Naive B cell (primary cell): ENCODE measurements at regions not wholly inside any gene's neighbourhood (a gene's known extent, or its start where the extent isn't known, plus 50 kb on each side); places are given as distances from the start of the nearest gene placed in this dataset.

ENCODE experiments used
- ATAC-seq, 2 donors: fragments of 150-1000 bp; cut with Tn5 transposase; 2 replicates each; pipeline ENCODE4 v1.10.0; 2021; ENCODE audit warnings: low read depth in 2 of 2, mild to moderate bottlenecking in 2 of 2, moderate library complexity in 2 of 2
- DNase-seq: peaks from one replicate; pipeline ENCODE4 v3.0.0; 2022
- H3K27ac Mint-ChIP-seq, 6 donors: one replicate each; pipeline ENCODE4 v1.8.0; 2020 to 2022; ENCODE audit warnings: mild to moderate bottlenecking in 6 of 6, mixed read lengths in 6 of 6, moderate library complexity in 5 of 6, inconsistent platforms in 2 of 6
- H3K27me3 Mint-ChIP-seq, 3 donors: one replicate each; pipeline ENCODE4 v1.8.0; 2021 to 2022; ENCODE audit warnings: mixed read lengths in 3 of 3, mild to moderate bottlenecking in 1 of 3
- H3K36me3 Mint-ChIP-seq, 2 donors: one replicate each; pipeline ENCODE4 v1.8.0; 2020 to 2022; ENCODE audit warnings: mixed read lengths in 2 of 2, inconsistent platforms in 1 of 2, mild to moderate bottlenecking in 1 of 2
- H3K4me1 Mint-ChIP-seq, 3 donors: one replicate each; pipeline ENCODE4 v1.8.0; 2020 to 2022; ENCODE audit warnings: mixed read lengths in 3 of 3, inconsistent platforms in 1 of 3, mild to moderate bottlenecking in 1 of 3, moderate library complexity in 1 of 3
- H3K4me3 Mint-ChIP-seq, 8 donors: one replicate each; pipeline ENCODE4 v1.8.0; 2020 to 2022; ENCODE audit warnings: mild to moderate bottlenecking in 8 of 8, mixed read lengths in 8 of 8, moderate library complexity in 8 of 8, inconsistent platforms in 2 of 8
- H3K9me3 Mint-ChIP-seq, 7 donors: one replicate each; pipeline ENCODE4 v1.8.0; 2020 to 2022; ENCODE audit warnings: mixed read lengths in 7 of 7, mild to moderate bottlenecking in 5 of 7, inconsistent platforms in 2 of 7, moderate library complexity in 1 of 7

- Mint-ChIP-seq H3K36me3 (peaks cover 33 to 37% of the 10 kb centered on the region in 2 donors), H3K27ac (no peak overlapping the region), H3K9me3 (no peaks in the 10 kb centered on the region), H3K27me3 (no peaks in the 10 kb centered on the region), H3K4me3 (no peak overlapping the region), H3K4me1 (no peaks in the 10 kb centered on the region)
- DNase-seq (no peak), ATAC-seq (no peak)
Measured at GRCh38 chr16:27720731-27721530, 171.0 kb downstream of the KATNIP start.

DNA sequence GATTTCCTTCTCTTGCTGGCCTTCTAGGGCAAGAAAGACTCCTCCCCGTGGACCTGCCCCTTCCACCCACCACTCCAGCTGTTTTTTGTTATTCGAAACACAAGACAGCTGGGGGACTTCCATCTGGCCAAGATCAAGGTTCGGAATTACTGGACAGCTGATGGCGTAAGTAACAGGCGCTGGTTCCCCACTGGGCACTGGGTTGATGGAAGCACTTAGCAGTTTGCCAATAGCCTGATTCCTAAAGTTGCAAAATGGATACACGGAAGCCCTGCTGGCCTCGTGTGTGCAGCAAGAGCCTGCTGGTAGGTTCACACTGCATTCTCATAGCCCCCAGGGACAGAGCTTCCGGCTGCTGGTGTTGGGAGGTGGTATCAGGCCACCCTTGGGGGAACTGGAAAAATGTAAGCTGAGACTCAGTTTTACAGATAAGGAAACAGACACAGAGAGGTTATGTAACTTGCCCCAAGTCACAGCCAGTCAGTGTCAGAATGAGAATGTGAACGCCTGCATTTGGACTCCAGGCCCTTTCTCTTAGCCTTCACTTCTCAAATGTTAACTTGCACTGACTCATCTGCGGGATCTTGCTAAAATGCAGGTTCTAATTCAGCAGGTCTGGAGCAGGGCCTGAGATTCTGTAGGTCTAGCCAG lies 171.7 kb downstream of the KATNIP start:
- H3K27ac Mint-ChIP-seq = no peak overlapping the region
- no peak overlapping the region for H3K4me3 Mint-ChIP-seq
- no peaks in the 10 kb centered on the region for H3K27me3 Mint-ChIP-seq
- no peaks in the 10 kb centered on the region for H3K4me1 Mint-ChIP-seq
- H3K9me3 Mint-ChIP-seq = no peaks in the 10 kb centered on the region
- peaks cover 33 to 43% of the 10 kb centered on the region in 2 donors for H3K36me3 Mint-ChIP-seq
- DNase-seq = no peak
- ATAC-seq = no peak

DNA sequence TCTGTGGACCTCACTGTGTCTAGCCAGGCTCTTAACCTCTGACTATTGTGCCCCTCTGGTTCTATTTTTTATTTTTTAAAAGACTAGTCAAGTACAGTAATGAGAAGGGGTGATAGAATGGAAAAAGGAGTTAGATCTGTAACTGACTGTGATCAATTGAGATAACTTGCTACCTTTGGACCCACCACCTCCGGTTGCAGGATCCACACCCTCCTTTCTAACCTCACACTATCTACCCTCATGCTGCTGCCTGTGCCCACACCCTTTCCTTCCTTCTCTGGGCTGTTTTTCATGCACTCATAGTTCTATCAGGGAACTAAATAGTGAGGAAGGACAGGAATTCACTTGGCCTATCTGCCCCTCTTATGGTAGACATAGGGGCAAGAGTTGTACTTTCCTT lies 172.3 kb downstream of the KATNIP start:
- peaks cover 33 to 44% of the 10 kb centered on the region in 2 donors for H3K36me3 Mint-ChIP-seq
- H3K9me3 Mint-ChIP-seq = no peaks in the 10 kb centered on the region

GRCh38 chr16:27722892-27723450 lies 173.0 kb downstream of the KATNIP start:
- Mint-ChIP-seq H3K9me3 (no peaks in the 10 kb centered on the region), H3K4me1 (no peaks in the 10 kb centered on the region), H3K27ac (no peak overlapping the region), H3K27me3 (no peaks in the 10 kb centered on the region), H3K4me3 (no peak overlapping the region), H3K36me3 (peaks cover 40 to 44% of the 10 kb centered on the region in 2 donors)
- DNase-seq = no peak
- ATAC-seq = no peak

More for the DNA sequence above, 172.3 kb downstream of the KATNIP start:
- ATAC-seq = no peak
- H3K4me1 Mint-ChIP-seq = no peaks in the 10 kb centered on the region
- DNase-seq = no peak
- peak overlapping the region in 1 of 6 donors; percentile 16 for H3K27ac Mint-ChIP-seq
- no peak overlapping the region for H3K4me3 Mint-ChIP-seq
- no peaks in the 10 kb centered on the region for H3K27me3 Mint-ChIP-seq

GRCh38 chr16:27723711-27724481 lies 174.0 kb downstream of the KATNIP start:
- peaks cover 40 to 44% of the 10 kb centered on the region in 2 donors for H3K36me3 Mint-ChIP-seq
- DNase-seq = no peak
- no peak for ATAC-seq
- no peak overlapping the region for H3K4me3 Mint-ChIP-seq
- H3K4me1 Mint-ChIP-seq = no peaks in the 10 kb centered on the region
- H3K27me3 Mint-ChIP-seq = no peaks in the 10 kb centered on the region
- no peak overlapping the region for H3K27ac Mint-ChIP-seq
- H3K9me3 Mint-ChIP-seq = no peaks in the 10 kb centered on the region

DNA sequence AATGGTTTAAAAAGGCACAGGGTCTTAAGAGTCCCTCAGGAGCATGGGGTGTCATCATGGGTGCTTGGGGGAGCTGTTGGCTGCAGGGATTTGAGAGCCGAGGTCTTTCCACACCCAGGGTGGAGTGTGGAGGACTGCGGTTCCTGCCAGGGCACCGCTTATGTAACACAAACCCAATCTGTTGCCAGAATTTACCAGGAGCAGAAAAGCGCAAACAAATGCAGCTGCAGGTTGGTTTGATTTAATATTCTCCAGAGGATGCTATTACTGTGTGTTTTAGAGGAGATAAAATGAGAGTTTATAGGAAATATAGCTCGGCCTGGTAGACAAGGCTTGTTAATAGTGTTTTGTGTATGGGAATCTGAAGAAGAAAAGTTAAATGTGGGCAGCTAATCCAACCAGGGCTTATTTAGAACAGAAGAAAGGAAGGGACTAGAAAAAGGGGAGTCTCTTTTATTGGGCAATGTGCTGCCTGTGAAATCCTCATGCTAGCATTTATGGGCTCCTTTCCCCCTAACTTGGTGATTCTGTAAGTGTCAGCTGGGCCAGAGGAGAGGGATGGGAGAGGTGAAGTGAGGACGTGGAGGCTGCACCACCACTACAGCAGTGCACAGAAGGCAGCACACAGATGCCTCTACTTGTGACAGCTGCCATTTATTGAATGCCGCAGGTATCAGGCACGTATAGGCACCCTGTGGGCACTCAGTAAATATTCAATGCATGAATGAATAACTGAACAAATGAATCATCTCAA lies 174.7 kb downstream of the KATNIP start:
- Mint-ChIP-seq H3K4me1 (peaks cover 0 to 4% (median 3%) of the 10 kb centered on the region in 3 donors), H3K36me3 (peaks cover 40 to 44% of the 10 kb centered on the region in 2 donors), H3K9me3 (no peaks in the 10 kb centered on the region), H3K27me3 (no peaks in the 10 kb centered on the region), H3K4me3 (no peak overlapping the region), H3K27ac (no peak overlapping the region)
- DNase-seq (no peak), ATAC-seq (no peak)

DNA sequence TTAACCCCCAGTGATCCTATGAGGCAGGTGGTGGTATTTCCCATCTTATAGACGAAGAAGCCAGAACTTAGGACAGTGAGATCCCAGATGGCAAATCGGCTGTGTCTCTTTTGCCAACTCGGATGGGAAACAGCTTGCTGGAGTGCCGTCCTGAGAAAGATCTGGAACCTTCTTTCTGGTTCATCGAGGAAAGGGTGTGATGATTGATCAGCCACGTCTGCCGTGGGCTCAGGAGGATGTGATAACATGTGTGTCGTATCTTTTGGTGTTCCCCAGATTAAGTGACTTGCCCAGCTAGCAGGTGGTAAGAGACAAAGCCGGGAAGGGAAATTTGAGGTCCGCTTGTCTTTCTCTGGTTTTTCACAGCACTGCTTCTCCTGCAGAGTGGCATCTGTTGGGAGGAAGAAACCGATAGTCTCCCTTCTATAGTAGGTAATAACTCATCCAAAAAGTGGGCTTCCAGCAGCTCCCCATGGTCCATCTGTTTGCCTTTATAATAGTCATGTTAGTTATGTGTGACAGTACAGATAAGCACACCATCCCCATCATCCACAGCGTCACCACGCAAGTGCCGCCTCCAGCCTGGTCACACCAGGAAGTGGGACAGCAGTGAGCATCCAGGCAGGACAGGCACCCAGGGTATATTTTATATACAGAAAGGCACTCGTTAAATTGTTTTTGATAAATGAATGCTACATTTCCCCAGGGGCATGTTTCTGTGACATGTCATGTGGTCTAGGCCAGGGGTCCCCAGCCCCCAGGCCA lies 175.5 kb downstream of the KATNIP start:
- no peak overlapping the region for H3K27ac Mint-ChIP-seq
- peaks cover 33 to 39% of the 10 kb centered on the region in 2 donors for H3K36me3 Mint-ChIP-seq
- H3K4me3 Mint-ChIP-seq = no peak overlapping the region
- no peak for ATAC-seq
- H3K9me3 Mint-ChIP-seq = no peaks in the 10 kb centered on the region
- no peak for DNase-seq
- H3K4me1 Mint-ChIP-seq = peaks cover 0 to 6% (median 5%) of the 10 kb centered on the region in 3 donors
- H3K27me3 Mint-ChIP-seq = no peaks in the 10 kb centered on the region

GRCh38 chr16:27726621-27727261 lies 176.8 kb downstream of the KATNIP start:
- DNase-seq (no peak), ATAC-seq (no peak)
- peaks cover 25 to 39% of the 10 kb centered on the region in 2 donors for H3K36me3 Mint-ChIP-seq
- H3K27ac Mint-ChIP-seq = no peak overlapping the region
- no peaks in the 10 kb centered on the region for H3K9me3 Mint-ChIP-seq
- no peak overlapping the region for H3K4me3 Mint-ChIP-seq
- H3K27me3 Mint-ChIP-seq = no peaks in the 10 kb centered on the region
- peaks cover 0 to 6% (median 5%) of the 10 kb centered on the region in 3 donors for H3K4me1 Mint-ChIP-seq

- Mint-ChIP-seq H3K9me3 (no peaks in the 10 kb centered on the region), H3K27ac (no peak overlapping the region), H3K4me1 (peaks cover 0 to 6% (median 5%) of the 10 kb centered on the region in 3 donors), H3K36me3 (peaks cover 21 to 28% of the 10 kb centered on the region in 2 donors), H3K4me3 (no peak overlapping the region), H3K27me3 (no peaks in the 10 kb centered on the region)
- no peak for DNase-seq
- no peak for ATAC-seq
Measured at GRCh38 chr16:27727941-27728340, 178.0 kb downstream of the KATNIP start.

- Mint-ChIP-seq H3K36me3 (peaks cover 21 to 28% of the 10 kb centered on the region in 2 donors), H3K9me3 (no peaks in the 10 kb centered on the region), H3K27me3 (no peaks in the 10 kb centered on the region), H3K4me1 (peaks cover 0 to 6% (median 5%) of the 10 kb centered on the region in 3 donors), H3K27ac (no peak overlapping the region), H3K4me3 (no peak overlapping the region)
- DNase-seq (no peak), ATAC-seq (no peak)
Measured at GRCh38 chr16:27728691-27729090, 178.7 kb downstream of the KATNIP start.

DNA sequence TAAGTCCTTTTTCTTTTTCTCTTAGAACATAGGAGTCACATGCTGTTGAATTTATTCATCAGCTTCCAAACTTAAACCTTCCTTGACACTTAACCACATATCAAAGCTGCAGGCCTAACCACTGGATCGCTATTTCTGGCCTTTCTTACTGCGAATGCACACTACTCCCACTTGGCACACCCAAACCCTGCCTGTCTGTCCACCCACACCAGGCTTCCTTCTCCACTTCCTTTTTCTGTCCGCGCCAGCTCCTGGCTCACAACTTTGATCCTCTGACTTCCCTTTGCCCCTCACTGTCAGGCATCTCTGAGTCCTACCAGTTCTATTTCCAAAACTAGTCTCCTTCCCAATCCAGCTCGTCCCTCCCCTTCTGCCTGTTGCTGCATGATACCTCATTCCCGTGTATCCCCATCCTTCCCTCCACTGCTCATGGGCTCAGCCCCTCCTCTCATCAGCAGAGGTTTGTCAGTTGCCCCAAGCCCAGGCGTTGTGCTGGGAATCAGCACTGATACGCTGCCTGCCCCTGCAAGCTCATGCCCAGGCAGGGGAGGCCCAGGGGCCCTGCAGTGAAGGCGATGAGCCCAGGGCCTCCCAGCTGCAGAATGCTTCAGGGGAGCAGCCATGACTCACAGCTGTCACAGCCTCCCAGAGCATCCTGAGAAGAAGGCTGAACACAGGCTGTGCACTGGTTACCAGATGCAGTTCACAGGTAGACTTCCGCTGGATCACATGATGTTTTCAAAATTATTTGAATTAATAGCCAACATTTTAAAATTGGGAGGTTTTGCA lies 179.8 kb downstream of the KATNIP start:
- Mint-ChIP-seq H3K36me3 (peaks cover 15 to 25% of the 10 kb centered on the region in 2 donors), H3K4me3 (no peak overlapping the region), H3K4me1 (peaks cover 0 to 6% (median 5%) of the 10 kb centered on the region in 3 donors), H3K27me3 (no peaks in the 10 kb centered on the region), H3K27ac (peak overlapping the region in 4 of 6 donors; percentile 2 to 93 (median 27)), H3K9me3 (no peaks in the 10 kb centered on the region)
- ATAC-seq (no peak), DNase-seq (no peak)
